AG08396 (cell line): ENCODE measurements at regions not wholly inside any gene's neighbourhood (a gene's known extent, or its start where the extent isn't known, plus 50 kb on each side); places are given as distances from the start of the nearest gene placed in this dataset.
"Not testable (repeated sequence)": the region's sequence is repeated elsewhere in the genome, so short reads cannot be mapped to it uniquely, and the experiment has no call there.

Experiments
- DNase-seq: peaks from one replicate; pipeline ENCODE4 v3.0.0; 2012; ENCODE audit warnings: low spot score, mixed read lengths

DNA sequence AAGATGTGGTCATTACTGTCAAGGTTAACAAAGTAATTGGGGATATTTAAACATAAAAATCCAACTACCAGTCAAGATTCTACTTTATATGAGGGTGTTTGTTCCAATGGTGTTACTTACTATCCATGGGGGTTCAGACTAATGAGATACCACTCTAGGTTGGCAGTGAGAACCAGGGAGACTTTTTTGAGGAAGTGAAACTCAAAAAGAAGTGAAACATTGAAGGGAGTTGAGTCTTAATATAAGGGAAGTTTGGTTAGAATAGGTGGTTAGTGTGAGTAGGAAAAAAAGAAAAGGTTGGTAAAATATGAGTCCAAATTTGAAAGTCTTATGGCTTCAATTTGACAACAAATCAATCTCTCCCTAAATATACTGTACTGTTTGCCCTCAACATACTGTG is 123.6 kb upstream of the ANK3 start:
- no peak for DNase-seq

DNA sequence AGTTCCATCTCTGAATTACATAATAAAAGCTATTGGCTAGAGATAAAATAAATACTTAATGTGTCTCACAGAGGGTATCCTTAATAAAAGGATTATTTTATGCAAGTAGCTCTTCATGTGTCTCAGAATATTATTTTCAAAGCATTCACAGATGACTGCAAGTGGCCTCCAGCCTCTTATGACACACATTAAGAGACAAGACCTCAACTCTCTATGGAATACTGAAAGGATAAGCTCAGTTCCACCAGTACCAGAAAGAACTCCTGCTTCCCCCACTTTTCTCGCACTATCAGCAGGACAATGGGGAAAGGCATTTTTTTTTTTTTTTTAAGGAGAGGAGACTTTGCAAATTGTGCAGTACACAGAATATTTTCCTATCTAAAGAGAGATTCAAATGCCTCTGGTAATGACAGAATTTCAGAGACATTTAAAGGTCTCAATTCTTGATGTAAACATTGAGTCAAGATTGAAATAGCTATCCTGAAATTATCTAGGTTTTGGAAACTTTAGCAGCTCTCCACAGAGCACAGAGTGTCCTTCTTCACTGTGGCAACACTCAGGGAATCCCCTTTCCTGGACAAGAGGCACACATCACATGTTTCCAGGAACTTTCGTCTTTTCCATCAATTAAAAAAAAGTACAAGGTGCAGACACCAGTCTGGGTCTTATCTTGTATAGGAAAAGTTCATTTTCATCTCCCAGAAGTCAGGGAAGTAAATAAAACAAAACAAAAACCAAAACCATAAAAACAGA is 122.0 kb upstream of the ANK3 start:
- no peak for DNase-seq

DNA sequence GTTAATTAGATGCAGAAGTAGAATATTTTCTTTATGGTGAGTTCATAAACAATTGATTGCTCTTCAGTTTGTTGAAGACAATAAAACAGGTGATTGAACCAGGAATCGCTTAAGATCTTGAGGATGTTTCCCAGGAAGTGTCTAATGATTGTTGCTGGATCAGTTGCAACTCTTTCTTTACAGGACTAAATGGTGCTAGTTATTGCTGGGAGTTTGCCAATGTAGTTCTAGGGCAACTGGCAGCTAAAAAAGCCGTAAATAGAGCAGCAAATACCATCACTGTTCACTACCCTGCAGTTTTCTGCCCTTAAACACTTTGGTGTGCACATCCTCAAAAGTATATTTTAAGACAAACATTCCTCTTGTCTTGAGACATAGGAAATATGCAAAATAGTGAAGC is 119.2 kb upstream of the ANK3 start:
- DNase-seq, result no peak

DNA sequence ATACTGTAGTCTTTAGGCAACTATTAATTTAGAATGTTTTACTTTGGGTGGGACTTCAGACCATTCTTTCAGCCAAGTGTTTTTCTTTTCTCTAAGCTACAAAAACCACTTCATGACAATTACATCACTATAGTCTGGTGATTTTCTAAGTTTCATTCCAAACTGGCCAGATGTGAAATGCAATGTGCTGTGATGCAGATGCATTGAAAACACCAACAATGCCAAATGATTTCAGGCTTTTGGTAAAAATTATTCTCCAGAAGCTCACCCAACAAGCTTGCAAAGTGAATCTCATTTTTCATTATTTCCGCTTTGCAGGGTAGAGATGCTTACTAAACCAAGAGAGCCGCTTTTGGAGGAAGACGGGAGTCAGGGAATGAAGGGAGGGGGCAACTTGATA is 118.4 kb upstream of the ANK3 start:
- DNase-seq, result no peak

DNA sequence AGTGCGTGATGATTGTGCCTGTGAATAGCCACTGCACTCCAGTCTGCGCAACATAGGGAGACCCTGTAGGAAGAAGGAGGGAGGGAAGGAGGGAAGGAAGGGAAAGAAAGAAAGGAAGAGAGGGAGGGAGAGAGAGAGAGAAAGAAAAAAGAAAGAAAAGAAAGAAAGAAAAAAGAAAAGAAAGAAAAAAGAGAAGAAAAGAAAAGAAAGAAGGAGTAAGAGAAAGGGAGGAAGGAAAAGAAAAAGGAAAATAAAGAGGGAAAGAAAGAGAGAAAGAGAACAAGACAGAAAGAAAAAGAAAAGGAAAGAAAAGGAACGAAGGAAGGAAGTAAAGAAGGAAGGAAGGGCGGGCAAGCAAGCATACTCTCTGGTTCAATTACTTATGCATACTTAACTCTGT is 112.9 kb upstream of the ANK3 start:
- no peak for DNase-seq

DNA sequence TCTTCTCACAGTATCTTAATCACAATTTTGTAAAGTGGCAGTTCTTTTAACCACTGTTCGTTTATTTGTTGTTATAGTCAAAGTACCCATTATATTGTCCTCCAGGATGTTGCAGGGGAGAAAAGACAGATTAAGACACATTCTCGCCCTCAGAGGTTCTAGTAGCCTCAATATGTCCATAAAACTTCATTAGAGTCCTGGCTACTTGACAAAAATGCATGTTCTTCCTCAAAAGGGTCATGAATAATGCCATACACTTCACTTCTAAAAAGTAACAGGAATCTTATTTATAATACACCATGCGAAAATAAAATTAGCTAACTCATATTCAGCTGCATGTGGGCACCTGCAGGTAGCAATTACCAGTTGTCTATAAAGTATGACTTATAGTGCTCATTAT is 109.3 kb upstream of the ANK3 start:
- no peak for DNase-seq

DNA sequence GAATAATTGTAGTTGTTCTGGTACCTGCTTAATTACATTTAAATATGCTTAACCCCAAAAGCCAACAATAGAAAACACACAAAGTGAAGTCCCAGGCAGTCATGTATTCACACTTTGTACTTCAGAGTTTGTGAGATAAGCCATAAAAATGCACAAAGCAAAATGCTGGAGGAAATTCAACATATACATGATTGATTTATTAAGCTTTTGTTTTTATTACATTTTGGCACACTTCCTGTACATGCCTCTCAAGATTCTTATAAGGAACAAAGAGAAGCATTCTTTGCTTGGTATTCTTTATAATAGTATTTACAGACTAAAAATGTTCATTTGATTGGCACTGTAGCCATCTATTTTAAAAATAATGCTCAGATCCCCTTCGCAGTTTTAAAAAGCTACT is 107.7 kb upstream of the ANK3 start:
- DNase-seq, result no peak

DNA sequence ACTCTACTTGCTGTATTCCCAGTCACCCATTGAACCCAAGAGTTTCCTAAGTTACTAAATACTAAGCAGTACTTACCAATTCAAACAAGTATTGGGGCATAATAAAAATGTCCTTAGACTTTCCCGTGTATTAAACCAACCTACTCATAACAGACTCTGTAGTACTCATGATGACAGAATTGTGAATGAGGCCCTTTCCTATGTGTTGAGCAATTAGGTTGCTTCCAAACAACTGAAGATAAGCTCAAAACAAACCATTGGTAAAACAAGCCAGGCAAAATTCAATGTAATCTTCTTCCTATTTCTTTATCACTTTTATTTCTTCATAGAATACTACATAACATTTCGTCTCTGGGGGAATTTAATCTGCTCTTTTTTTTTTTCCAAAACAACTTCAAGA is 106.5 kb upstream of the ANK3 start:
- no peak for DNase-seq

DNA sequence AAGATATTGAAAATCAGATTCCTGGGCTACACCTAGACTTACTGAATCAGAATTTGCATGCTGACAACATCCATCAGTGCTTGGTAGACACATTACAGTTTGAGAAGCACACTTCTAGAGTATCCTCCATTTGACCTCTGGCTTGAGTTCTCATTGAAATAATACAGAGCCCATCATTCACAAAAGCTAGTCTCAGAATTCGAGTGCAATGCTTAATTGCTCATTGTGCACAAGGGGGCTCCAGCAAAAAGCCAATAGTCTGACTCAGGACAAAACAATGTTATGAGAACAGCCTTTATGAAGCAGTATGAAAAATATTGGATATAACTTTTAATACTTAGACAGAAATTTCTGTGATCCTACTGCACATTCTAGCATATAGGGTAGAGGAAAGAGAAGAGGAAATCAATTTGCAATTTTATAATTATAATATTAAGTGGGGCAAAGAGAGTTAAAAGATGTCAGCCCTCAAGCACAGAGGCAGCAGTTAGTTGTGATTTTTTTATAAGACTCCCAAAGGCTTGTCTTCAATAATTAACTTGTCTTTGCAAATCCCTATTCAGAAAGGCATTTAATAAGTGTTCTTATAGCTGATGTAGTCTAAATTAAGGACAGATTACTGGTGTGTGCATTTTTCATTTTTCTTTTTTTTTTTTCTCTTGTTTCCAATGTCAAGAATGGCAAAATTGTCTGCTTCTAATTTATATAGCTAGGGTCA is 105.8 kb upstream of the ANK3 start:
- no peak for DNase-seq

DNA sequence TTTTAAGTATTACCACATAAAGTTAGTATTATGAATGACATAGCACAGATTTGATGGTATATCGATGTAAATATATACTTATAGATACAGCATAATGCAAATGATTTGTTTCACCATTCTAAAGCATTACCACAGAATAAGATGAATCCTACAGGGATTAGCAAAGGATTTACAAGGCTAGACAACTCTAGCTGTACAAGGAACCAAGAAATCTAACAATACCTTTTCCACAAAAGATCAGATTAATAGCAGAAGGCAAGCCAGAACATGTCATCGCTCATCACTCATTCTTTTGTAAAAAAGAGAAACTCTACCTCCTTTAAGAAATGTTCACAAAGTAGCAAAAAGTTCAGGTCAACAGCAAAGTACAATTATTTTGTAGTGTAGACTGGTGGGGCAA is 105.1 kb upstream of the ANK3 start:
- no peak for DNase-seq

DNA sequence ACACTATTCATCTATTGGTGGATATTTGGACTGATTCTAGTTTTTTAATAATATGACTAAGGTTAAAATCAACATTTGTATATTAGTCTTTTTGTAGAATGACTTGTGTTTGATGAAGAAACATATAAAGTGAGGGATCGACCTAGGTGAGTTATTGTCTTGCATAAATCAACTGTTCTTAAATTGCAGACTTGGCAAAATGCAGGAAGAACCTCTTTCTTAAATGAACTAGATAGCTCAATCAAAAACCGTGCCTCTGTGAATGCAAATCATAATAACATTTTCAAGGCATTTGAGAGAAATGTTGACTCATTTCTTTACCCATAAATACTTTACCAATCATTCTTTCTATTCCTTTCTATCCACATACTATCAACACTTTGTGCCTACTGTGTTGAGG is 101.5 kb upstream of the ANK3 start:
- DNase-seq, result no peak

DNA sequence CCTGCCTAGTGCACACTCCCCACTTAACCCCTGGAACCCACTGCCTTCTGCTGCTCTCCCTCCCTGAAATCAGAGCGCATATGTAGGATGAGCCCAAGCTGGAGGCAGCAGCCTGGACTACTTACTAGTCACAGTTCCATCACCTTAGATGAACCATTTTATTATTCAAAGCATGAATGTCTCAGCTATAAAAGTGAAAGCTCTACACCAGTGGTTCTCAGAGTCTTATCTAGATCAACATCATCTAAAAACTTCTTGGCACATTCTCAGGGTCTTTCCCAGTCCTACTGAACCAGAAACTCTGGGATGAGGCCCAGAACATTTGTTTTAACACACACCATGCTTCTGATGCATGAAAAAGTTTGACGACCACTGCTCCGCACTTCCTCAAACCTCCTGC is 100.3 kb upstream of the ANK3 start:
- no peak for DNase-seq

DNA sequence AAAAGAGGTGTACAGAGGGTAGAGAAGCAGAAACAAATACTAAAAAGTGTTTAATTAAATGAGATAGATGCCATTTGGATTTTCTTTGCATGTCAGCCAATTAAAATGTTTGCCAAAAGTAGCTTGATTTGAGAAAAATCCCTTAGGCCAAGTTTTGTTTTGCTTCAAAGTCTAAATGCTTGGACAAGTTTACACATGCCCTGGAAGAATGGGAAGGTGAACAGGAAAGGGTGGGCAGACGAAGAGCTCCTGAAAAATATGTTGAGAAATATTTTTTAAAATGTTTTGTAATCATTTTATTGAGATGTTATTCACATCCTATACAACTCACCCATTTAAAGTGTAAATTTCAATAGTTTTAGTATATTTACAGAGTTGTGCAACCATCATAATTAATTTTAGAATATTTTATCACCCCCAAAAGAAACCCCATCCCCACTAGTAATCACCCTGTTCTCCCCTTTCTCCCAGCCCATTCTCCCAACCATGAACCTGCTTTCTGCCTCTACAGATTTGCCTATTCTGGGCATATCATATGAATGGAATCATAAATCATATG is 98.5 kb upstream of the ANK3 start:
- DNase-seq, result no peak

DNA sequence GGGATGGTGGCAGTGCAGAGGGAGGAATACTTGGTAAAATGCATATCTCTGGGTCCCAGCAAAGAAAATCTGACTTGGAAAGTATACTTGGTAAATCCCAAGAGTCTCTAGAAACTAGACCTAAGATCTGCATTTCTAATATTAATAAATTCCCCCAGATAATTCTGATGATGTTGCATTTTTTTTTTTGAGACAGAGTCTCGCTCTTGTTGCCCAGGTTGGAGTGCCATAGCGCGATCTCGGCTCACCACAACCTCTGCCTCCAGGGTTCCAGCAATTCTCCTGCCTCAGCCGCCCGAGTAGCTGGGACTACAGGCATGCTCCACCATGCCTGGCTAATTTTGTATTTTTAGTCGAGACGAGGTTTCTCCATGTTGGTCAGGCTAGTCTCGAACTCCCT is 97.9 kb upstream of the ANK3 start:
- no peak for DNase-seq

DNA sequence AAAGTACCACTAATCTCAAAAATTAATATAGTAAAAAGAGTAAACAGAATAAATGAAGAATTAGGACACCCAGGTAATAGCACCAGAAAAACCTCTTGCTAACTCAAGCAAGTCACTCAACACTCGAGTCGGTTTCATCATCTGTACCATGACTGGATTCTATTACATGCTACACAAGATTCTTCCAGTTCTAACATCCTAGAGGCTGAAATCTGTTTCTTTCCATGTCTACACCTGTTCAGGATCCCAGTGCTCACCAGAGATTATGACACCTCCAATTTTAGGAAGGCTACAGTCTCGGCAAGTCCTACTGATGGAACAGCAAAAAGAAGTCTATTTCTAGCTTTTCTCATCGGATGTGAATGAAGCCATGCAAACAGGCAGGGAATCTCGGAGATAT is 95.3 kb upstream of the ANK3 start:
- DNase-seq, result no peak

DNA sequence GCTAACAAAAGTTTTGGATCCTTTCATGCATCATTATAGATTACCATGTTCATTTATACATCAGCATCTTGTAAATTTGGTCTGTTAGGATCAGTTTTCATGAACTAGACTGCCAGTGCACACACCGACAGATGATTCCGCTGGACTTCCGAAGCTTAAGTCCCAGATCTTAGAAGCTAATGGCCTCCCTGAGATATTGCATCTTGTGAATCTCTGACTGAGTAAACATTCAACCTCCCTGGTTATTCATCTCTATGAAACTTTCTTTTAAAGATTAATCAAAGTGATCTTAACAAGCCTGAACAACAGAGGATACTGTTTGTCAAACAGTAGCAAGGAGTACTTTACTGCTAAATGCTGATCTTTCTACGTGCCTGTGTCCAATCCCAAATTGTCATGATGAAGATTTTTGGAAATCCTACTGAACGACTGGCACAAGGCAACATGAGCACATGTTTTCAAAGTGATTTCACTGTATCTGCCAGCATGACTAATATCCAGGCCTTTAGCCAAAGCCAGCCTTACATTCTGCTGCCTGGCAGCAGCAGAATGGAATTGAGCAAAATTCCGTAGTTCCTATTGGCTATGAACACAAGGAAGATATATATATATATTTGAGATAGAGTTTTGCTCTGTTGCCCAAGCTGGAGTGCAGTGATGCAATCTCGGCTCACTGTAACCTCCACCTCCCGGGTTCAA is 91.3 kb upstream of the ANK3 start:
- DNase-seq, result peak; percentile 34

DNA sequence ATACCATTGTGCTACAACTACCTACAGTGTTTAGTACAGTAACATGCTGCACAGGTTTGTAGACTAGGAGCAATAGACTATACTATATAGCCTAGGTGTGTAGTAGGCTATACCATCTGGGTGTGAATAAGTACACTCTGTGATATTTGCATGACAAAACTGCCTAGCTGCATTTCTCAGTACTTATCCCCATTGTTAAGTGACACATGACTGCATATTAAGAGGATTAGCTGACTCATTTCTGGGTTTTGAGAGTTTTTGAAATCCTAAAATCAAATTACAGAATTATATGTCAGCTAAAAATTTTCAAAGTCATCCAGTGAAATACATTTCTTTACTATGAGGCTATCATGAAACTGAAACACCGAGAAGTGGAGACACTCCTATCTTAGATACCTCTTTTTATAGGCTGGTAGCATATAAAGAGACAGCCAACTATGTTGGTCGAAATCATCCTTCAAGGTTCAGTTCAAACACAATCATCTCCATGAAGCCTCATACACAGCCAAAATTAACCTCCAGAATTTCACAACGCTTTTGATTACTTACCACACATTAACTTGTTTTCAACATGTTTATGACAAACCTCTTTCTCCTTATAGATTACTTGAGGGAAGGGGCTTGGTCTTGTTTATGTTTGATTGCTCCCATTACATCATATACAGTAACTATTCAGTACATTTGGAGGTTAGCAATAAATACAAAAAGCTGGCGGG is 89.8 kb upstream of the ANK3 start:
- no peak for DNase-seq

DNA sequence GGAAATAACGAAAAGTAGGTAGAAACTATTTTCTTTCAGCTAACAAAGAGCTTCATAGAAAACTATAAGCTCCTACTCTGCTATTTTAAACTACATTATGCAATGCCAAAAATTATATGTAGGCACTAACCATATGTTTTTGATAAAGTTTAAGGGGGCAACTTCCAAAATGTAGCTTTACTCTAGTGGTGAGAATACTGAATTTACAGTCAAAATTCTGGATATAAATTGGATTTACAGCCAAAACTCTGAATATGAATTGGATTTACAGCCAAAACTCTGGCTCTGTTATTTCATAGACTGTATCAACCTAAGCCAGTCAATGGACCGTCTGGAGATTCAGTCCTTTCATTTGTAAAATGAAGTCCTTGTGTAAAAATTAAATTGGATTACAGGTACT is 86.8 kb upstream of the ANK3 start:
- DNase-seq, result no peak

DNA sequence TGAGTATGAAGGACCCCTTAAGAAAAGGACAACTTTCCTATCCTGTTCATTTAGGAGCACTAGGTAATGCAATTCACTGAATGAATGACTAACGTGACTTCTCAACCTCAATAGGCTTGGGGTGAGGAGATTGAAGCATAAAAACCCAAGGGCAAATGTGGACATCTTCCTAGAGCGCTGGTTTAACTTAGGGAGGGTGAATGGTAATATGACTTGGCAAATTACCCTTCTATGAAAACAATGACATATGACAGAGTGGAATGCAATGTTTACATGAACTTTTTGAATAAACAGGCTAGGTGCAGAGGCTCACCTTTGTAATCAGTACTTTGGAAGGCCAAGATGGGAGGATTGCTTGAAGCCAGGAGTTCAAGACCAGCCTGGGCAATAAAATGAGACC is 83.9 kb upstream of the ANK3 start:
- DNase-seq, result no peak

DNA sequence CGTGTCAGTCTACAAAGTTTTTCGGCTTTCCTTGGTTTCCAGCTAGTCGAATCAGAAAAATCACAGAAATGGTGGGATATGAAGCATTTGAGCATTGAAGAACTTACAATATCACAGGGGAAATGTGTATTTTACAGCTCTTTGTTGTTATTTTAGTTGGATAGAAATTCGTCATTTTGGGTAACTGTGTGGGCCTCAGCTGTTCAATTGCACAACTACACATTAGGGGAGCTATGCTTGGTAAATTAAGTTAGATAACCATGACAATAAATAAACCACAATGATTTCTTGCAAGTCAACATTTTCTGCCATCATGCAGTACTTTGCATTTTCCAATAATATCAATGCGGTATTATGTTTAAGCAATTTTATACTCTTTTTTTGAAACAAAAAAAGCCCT is 80.4 kb upstream of the ANK3 start:
- DNase-seq, result no peak

DNA sequence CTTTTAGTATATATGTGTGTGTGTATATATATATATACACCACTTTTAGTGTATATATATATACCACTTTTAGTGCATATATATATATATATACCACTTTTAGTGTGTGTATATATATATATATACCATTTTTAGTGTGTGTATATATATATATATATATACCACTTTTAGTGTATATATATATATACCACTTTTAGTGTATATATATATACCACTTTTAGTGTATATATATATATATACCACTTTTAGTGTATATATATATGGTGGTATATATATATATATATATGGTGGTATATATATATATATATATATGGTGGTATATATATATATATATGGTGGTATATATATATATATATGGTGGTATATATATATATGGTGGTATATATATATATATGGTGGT is 79.5 kb upstream of the ANK3 start:
- not testable (repeated sequence) for DNase-seq

DNA sequence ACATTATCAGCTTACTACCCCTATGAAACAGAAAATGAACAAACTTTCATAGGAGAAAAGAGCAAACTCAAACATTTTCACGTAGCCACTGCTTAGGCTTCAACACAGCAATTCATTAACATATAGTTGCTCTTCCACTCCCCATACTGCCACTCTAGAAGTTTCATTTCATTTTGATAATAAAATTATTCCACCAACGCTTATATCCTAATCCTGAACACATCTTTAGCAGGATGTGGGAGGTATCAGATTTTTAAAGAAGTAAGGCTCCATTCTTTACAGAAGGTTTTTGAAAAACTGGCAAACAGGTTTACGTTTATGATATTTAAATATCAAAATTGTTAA is 77.5 kb upstream of the ANK3 start:
- DNase-seq, result no peak
